Gastroesophageal sphincter (tissue), 4 donors: ENCODE measurements at regions not wholly inside any gene's neighbourhood (a gene's known extent, or its start where the extent isn't known, plus 50 kb on each side); places are given as distances from the start of the nearest gene placed in this dataset.
"Not testable (repeated sequence)": the region's sequence is repeated elsewhere in the genome, so short reads cannot be mapped to it uniquely, and the experiment has no call there.

Source experiments
- ATAC-seq: fragments of 150-250 bp; one replicate; pipeline ENCODE4 v1.9.1; 2016; ENCODE audit warnings: mild to moderate bottlenecking, moderate library complexity
- H3K27ac ChIP-seq, 4 donors: fragments of 200-600 bp; sonication (generic) in 3 of 4; 1 replicate in 3 of 4; 2 replicates in 1 of 4; pipeline ENCODE4 v1.5.1; 2016 to 2019
- H3K27me3 ChIP-seq: fragments of 200-600 bp; sonication (generic); one replicate; pipeline ENCODE4 v1.5.1; 2019
- H3K36me3 ChIP-seq, 2 donors: fragments of 200-600 bp; sonication (generic); one replicate each; pipeline ENCODE4 v1.5.1; 2019; ENCODE audit warnings: control low read depth in 1 of 2
- H3K4me1 ChIP-seq, 3 donors: fragments of 200-600 bp; sonication (generic); 1 replicate in 2 of 3; 2 replicates in 1 of 3; pipeline ENCODE4 v1.5.1; 2016 to 2019; ENCODE audit warnings: control low read depth in 2 of 3
- H3K4me3 ChIP-seq, 2 donors: fragments of 200-600 bp; sonication (generic); one replicate each; pipeline ENCODE4 v1.5.1; 2019; ENCODE audit warnings: mild to moderate bottlenecking in 1 of 2, moderate library complexity in 1 of 2
- H3K9me3 ChIP-seq, 3 donors: fragments of 200-600 bp; sonication (generic); one replicate each; pipeline ENCODE4 v1.5.1; 2017 to 2019; ENCODE audit warnings: control low read depth in 2 of 3
- CTCF ChIP-seq, 4 experiments: fragments of 200-600 bp in 2 of 4; fragments of 450-650 bp in 2 of 4; sonication (generic) in 1 of 4; IDR thresholded peaks; one replicate each; pipeline ENCODE4 v1.5.1; 2017 to 2019; ENCODE audit warnings: antibody characterized with exemption in 4 of 4, mild to moderate bottlenecking in 2 of 4, moderate library complexity in 2 of 4
- EP300 ChIP-seq: sonication (generic); formaldehyde crosslinking; IDR thresholded peaks from one replicate; pipeline ENCODE4 v1.6.1; 2017; ENCODE audit warnings: antibody characterized with exemption, mild to moderate bottlenecking
- POLR2A ChIP-seq, 2 donors: fragments of 450-650 bp; IDR thresholded peaks; one replicate each; pipeline ENCODE4 v1.6.1; 2017; ENCODE audit warnings: antibody characterized with exemption in 2 of 2, mild to moderate bottlenecking in 2 of 2, moderate library complexity in 1 of 2
- POLR2AphosphoS5 ChIP-seq: sonication (generic); formaldehyde crosslinking; IDR thresholded peaks from one replicate; pipeline ENCODE4 v1.6.1; 2017; ENCODE audit warnings: antibody characterized with exemption
- WGBS, 2 donors: methylation state at CpG; one replicate each; pipeline ENCODE4 v1.1.5; 2018; ENCODE audit warnings: low coverage in 1 of 2; 5-methylcytosine and 5-hydroxymethylcytosine counted together

- no peaks in the 10 kb centered on the region for H3K36me3 ChIP-seq
- no peak overlapping the region for H3K4me3 ChIP-seq
- TF ChIP-seq CTCF (IDR thresholded peaks at IDR 0.05) (no peak), POLR2AphosphoS5 (no peak), POLR2A (IDR thresholded peaks at IDR 0.05) (no peak), EP300 (no peak)
- H3K27me3 ChIP-seq, result no peaks in the 10 kb centered on the region
- H3K27ac ChIP-seq, result no peak overlapping the region
- 64 to 68% methylated on average over 4 of the region's 4 CpGs for WGBS, 2 donors
- ATAC-seq, result no peak
- H3K9me3 ChIP-seq, result no peaks in the 10 kb centered on the region
- H3K4me1 ChIP-seq, result no peaks in the 10 kb centered on the region
These were observed 933.2 kb downstream of the IPMK start for GRCh38 chr10:57334523-57334922.

GRCh38 chr10:57333880-57334279 lies 933.8 kb downstream of the IPMK start:
- TF ChIP-seq EP300 (no peak), POLR2AphosphoS5 (no peak), POLR2A (IDR thresholded peaks at IDR 0.05) (no peak), CTCF (IDR thresholded peaks at IDR 0.05) (no peak)
- Histone ChIP-seq H3K36me3 (no peaks in the 10 kb centered on the region), H3K27me3 (no peaks in the 10 kb centered on the region), H3K4me3 (no peak overlapping the region), H3K4me1 (no peaks in the 10 kb centered on the region), H3K27ac (no peak overlapping the region), H3K9me3 (no peaks in the 10 kb centered on the region)
- no peak for ATAC-seq
- WGBS, 2 donors, result 57 to 76% methylated on average over 2 of the region's 2 CpGs

GRCh38 chr10:57321400-57321854 lies 946.3 kb downstream of the IPMK start:
- H3K27ac ChIP-seq, H3K9me3 ChIP-seq, H3K4me1 ChIP-seq, H3K36me3 ChIP-seq, H3K27me3 ChIP-seq, ATAC-seq, H3K4me3 ChIP-seq: not testable (repeated sequence)
- no CpG with 5 or more reads among the region's 29 CpGs for WGBS, 2 donors

- 46 to 68% methylated on average over 3 of the region's 3 CpGs for WGBS, 2 donors
These were observed 947.3 kb downstream of the IPMK start for GRCh38 chr10:57320416-57320815.

GRCh38 chr10:57314046-57314445 lies 953.0 kb upstream of the ZWINT start:
- H3K36me3 ChIP-seq, result no peaks in the 10 kb centered on the region
- H3K4me3 ChIP-seq, result no peak overlapping the region
- TF ChIP-seq POLR2AphosphoS5, result no peak
- TF ChIP-seq EP300, result no peak
- TF ChIP-seq POLR2A (IDR thresholded peaks at IDR 0.05), result no peak
- no peak for TF ChIP-seq CTCF (IDR thresholded peaks at IDR 0.05)
- H3K4me1 ChIP-seq, result no peaks in the 10 kb centered on the region
- ATAC-seq, result no peak
- no peaks in the 10 kb centered on the region for H3K27me3 ChIP-seq
- no peaks in the 10 kb centered on the region for H3K9me3 ChIP-seq
- no peak overlapping the region for H3K27ac ChIP-seq

More at GRCh38 chr10:57320416-57320815, 947.3 kb downstream of the IPMK start:
- no peak for ATAC-seq
- TF ChIP-seq POLR2A (IDR thresholded peaks at IDR 0.05) (no peak), POLR2AphosphoS5 (no peak), EP300 (no peak), CTCF (IDR thresholded peaks at IDR 0.05) (no peak)
- Histone ChIP-seq H3K27ac (no peak overlapping the region), H3K4me3 (no peak overlapping the region), H3K36me3 (no peaks in the 10 kb centered on the region), H3K9me3 (no peaks in the 10 kb centered on the region), H3K4me1 (no peaks in the 10 kb centered on the region), H3K27me3 (no peaks in the 10 kb centered on the region)

GRCh38 chr10:57303566-57303965 lies 942.5 kb upstream of the ZWINT start:
- 60 to 61% methylated on average over 2 to 3 of the region's 3 CpGs for WGBS, 2 donors
- TF ChIP-seq POLR2AphosphoS5 (no peak), EP300 (no peak)
- Histone ChIP-seq H3K4me3 (no peak overlapping the region), H3K4me1 (no peaks in the 10 kb centered on the region), H3K36me3 (no peaks in the 10 kb centered on the region), H3K9me3 (no peaks in the 10 kb centered on the region), H3K27me3 (no peaks in the 10 kb centered on the region), H3K27ac (no peak overlapping the region)
- ATAC-seq, result no peak
